ENCODE measurements at regions not wholly inside any gene's neighbourhood (a gene's known extent, or its start where the extent isn't known, plus 50 kb on each side); places are given as distances from the start of the nearest gene placed in this dataset.

- H3K4me1 ChIP-seq (ENCODE audit: control insufficient read depth, low read depth, low read length), result no peaks in the 10 kb centered on the region
- H3K9ac ChIP-seq (ENCODE audit: low read length), result no peak overlapping the region
- H3K9me3 ChIP-seq (ENCODE audit: control insufficient read depth, low read depth, low read length), result peaks cover 19% of the 10 kb centered on the region
- no peaks in the 10 kb centered on the region for H3K36me3 ChIP-seq (ENCODE audit: control insufficient read depth, low read depth, low read length)
- no peaks in the 10 kb centered on the region for H3K27me3 ChIP-seq (ENCODE audit: control insufficient read depth, insufficient read depth, low read length)
- no peak overlapping the region for H3K4me3 ChIP-seq (ENCODE audit: low read length)
- H3K27ac ChIP-seq (ENCODE audit: low read length), result no peak overlapping the region
Observed at GRCh38 chr17:54745239-54745638, 155.4 kb upstream of the TOM1L1 start.

- Histone ChIP-seq H3K36me3 (ENCODE audit: control insufficient read depth, low read depth, low read length) (no peaks in the 10 kb centered on the region), H3K4me3 (ENCODE audit: low read length) (no peak overlapping the region), H3K9ac (ENCODE audit: low read length) (no peak overlapping the region), H3K27ac (ENCODE audit: low read length) (no peak overlapping the region), H3K27me3 (ENCODE audit: control insufficient read depth, insufficient read depth, low read length) (no peaks in the 10 kb centered on the region), H3K9me3 (ENCODE audit: control insufficient read depth, low read depth, low read length) (peaks cover 19% of the 10 kb centered on the region), H3K4me1 (ENCODE audit: control insufficient read depth, low read depth, low read length) (no peaks in the 10 kb centered on the region)
Observed at GRCh38 chr17:54745862-54746261, 154.8 kb upstream of the TOM1L1 start.

GRCh38 chr17:54749157-54749556 lies 151.5 kb upstream of the TOM1L1 start:
- Histone ChIP-seq H3K4me1 (ENCODE audit: control insufficient read depth, low read depth, low read length) (no peaks in the 10 kb centered on the region), H3K36me3 (ENCODE audit: control insufficient read depth, low read depth, low read length) (no peaks in the 10 kb centered on the region)

GRCh38 chr17:54754560-54754959 lies 146.1 kb upstream of the TOM1L1 start:
- H3K9ac ChIP-seq (ENCODE audit: low read length), result no peak overlapping the region
- H3K4me3 ChIP-seq (ENCODE audit: low read length), result no peak overlapping the region
- no peaks in the 10 kb centered on the region for H3K27me3 ChIP-seq (ENCODE audit: control insufficient read depth, insufficient read depth, low read length)
- H3K27ac ChIP-seq (ENCODE audit: low read length), result no peak overlapping the region
- H3K36me3 ChIP-seq (ENCODE audit: control insufficient read depth, low read depth, low read length), result no peaks in the 10 kb centered on the region
- no peaks in the 10 kb centered on the region for H3K4me1 ChIP-seq (ENCODE audit: control insufficient read depth, low read depth, low read length)
- no peaks in the 10 kb centered on the region for H3K9me3 ChIP-seq (ENCODE audit: control insufficient read depth, low read depth, low read length)

More at GRCh38 chr17:54749157-54749556, 151.5 kb upstream of the TOM1L1 start:
- H3K27me3 ChIP-seq (ENCODE audit: control insufficient read depth, insufficient read depth, low read length), result no peaks in the 10 kb centered on the region
- H3K27ac ChIP-seq (ENCODE audit: low read length), result no peak overlapping the region
- H3K9me3 ChIP-seq (ENCODE audit: control insufficient read depth, low read depth, low read length), result peaks cover 19% of the 10 kb centered on the region
- H3K4me3 ChIP-seq (ENCODE audit: low read length), result no peak overlapping the region
- H3K9ac ChIP-seq (ENCODE audit: low read length), result no peak overlapping the region

- Histone ChIP-seq H3K27me3 (ENCODE audit: control insufficient read depth, insufficient read depth, low read length) (no peaks in the 10 kb centered on the region), H3K4me3 (ENCODE audit: low read length) (no peak overlapping the region), H3K27ac (ENCODE audit: low read length) (no peak overlapping the region), H3K4me1 (ENCODE audit: control insufficient read depth, low read depth, low read length) (no peaks in the 10 kb centered on the region), H3K36me3 (ENCODE audit: control insufficient read depth, low read depth, low read length) (no peaks in the 10 kb centered on the region), H3K9me3 (ENCODE audit: control insufficient read depth, low read depth, low read length) (no peaks in the 10 kb centered on the region), H3K9ac (ENCODE audit: low read length) (no peak overlapping the region)
Observed at GRCh38 chr17:54760836-54761235, 139.8 kb upstream of the TOM1L1 start.

GRCh38 chr17:54770836-54771235 lies 129.8 kb upstream of the TOM1L1 start:
- Histone ChIP-seq H3K27me3 (ENCODE audit: control insufficient read depth, insufficient read depth, low read length) (no peaks in the 10 kb centered on the region), H3K9ac (ENCODE audit: low read length) (no peak overlapping the region), H3K4me1 (ENCODE audit: control insufficient read depth, low read depth, low read length) (peaks cover 7% of the 10 kb centered on the region), H3K4me3 (ENCODE audit: low read length) (no peak overlapping the region), H3K27ac (ENCODE audit: low read length) (no peak overlapping the region), H3K36me3 (ENCODE audit: control insufficient read depth, low read depth, low read length) (no peaks in the 10 kb centered on the region), H3K9me3 (ENCODE audit: control insufficient read depth, low read depth, low read length) (no peaks in the 10 kb centered on the region)

GRCh38 chr17:54771409-54771915 lies 129.2 kb upstream of the TOM1L1 start:
- Histone ChIP-seq H3K4me1 (ENCODE audit: control insufficient read depth, low read depth, low read length) (peaks cover 7% of the 10 kb centered on the region), H3K9ac (ENCODE audit: low read length) (no peak overlapping the region), H3K4me3 (ENCODE audit: low read length) (no peak overlapping the region), H3K36me3 (ENCODE audit: control insufficient read depth, low read depth, low read length) (no peaks in the 10 kb centered on the region), H3K27ac (ENCODE audit: low read length) (no peak overlapping the region), H3K27me3 (ENCODE audit: control insufficient read depth, insufficient read depth, low read length) (no peaks in the 10 kb centered on the region), H3K9me3 (ENCODE audit: control insufficient read depth, low read depth, low read length) (no peaks in the 10 kb centered on the region)

GRCh38 chr17:54780238-54780637 lies 120.4 kb upstream of the TOM1L1 start:
- H3K9me3 ChIP-seq (ENCODE audit: control insufficient read depth, low read depth, low read length), result no peaks in the 10 kb centered on the region
- no peak overlapping the region for H3K4me3 ChIP-seq (ENCODE audit: low read length)
- H3K27me3 ChIP-seq (ENCODE audit: control insufficient read depth, insufficient read depth, low read length), result no peaks in the 10 kb centered on the region
- H3K4me1 ChIP-seq (ENCODE audit: control insufficient read depth, low read depth, low read length), result no peaks in the 10 kb centered on the region
- no peaks in the 10 kb centered on the region for H3K36me3 ChIP-seq (ENCODE audit: control insufficient read depth, low read depth, low read length)
- H3K27ac ChIP-seq (ENCODE audit: low read length), result no peak overlapping the region
- H3K9ac ChIP-seq (ENCODE audit: low read length), result no peak overlapping the region

GRCh38 chr17:54781389-54781788 lies 119.3 kb upstream of the TOM1L1 start:
- H3K27me3 ChIP-seq (ENCODE audit: control insufficient read depth, insufficient read depth, low read length), result no peaks in the 10 kb centered on the region
- no peaks in the 10 kb centered on the region for H3K4me1 ChIP-seq (ENCODE audit: control insufficient read depth, low read depth, low read length)
- no peak overlapping the region for H3K9ac ChIP-seq (ENCODE audit: low read length)
- H3K9me3 ChIP-seq (ENCODE audit: control insufficient read depth, low read depth, low read length), result no peaks in the 10 kb centered on the region
- H3K36me3 ChIP-seq (ENCODE audit: control insufficient read depth, low read depth, low read length), result no peaks in the 10 kb centered on the region
- no peak overlapping the region for H3K27ac ChIP-seq (ENCODE audit: low read length)
- no peak overlapping the region for H3K4me3 ChIP-seq (ENCODE audit: low read length)

GRCh38 chr17:54784305-54784704 lies 116.3 kb upstream of the TOM1L1 start:
- Histone ChIP-seq H3K27ac (ENCODE audit: low read length) (no peak overlapping the region), H3K4me1 (ENCODE audit: control insufficient read depth, low read depth, low read length) (no peaks in the 10 kb centered on the region)

GRCh38 chr17:54785643-54786268 lies 114.9 kb upstream of the TOM1L1 start:
- no peak overlapping the region for H3K4me3 ChIP-seq (ENCODE audit: low read length)
- H3K27me3 ChIP-seq (ENCODE audit: control insufficient read depth, insufficient read depth, low read length), result no peaks in the 10 kb centered on the region
- no peaks in the 10 kb centered on the region for H3K36me3 ChIP-seq (ENCODE audit: control insufficient read depth, low read depth, low read length)

More at GRCh38 chr17:54784305-54784704, 116.3 kb upstream of the TOM1L1 start:
- Histone ChIP-seq H3K9ac (ENCODE audit: low read length) (no peak overlapping the region), H3K27me3 (ENCODE audit: control insufficient read depth, insufficient read depth, low read length) (no peaks in the 10 kb centered on the region), H3K9me3 (ENCODE audit: control insufficient read depth, low read depth, low read length) (no peaks in the 10 kb centered on the region), H3K36me3 (ENCODE audit: control insufficient read depth, low read depth, low read length) (no peaks in the 10 kb centered on the region), H3K4me3 (ENCODE audit: low read length) (no peak overlapping the region)

More at GRCh38 chr17:54785643-54786268, 114.9 kb upstream of the TOM1L1 start:
- no peak overlapping the region for H3K27ac ChIP-seq (ENCODE audit: low read length)
- H3K9me3 ChIP-seq (ENCODE audit: control insufficient read depth, low read depth, low read length), result no peaks in the 10 kb centered on the region
- no peak overlapping the region for H3K9ac ChIP-seq (ENCODE audit: low read length)
- no peaks in the 10 kb centered on the region for H3K4me1 ChIP-seq (ENCODE audit: control insufficient read depth, low read depth, low read length)
